DOHH2 (cell line): ENCODE measurements at regions not wholly inside any gene's neighbourhood (a gene's known extent, or its start where the extent isn't known, plus 50 kb on each side); places are given as distances from the start of the nearest gene placed in this dataset.

ENCODE experiments used
- H3F3A ChIP-seq: fragments of 200-600 bp; sonication (generic), shearing (Covaris generic); 2 replicates; pipeline ENCODE4 v1.6.0; 2016; ENCODE audit warnings: antibody characterized with exemption, mild to moderate bottlenecking; ENCODE audit not compliant: control insufficient read depth, insufficient read depth
- H3K27ac ChIP-seq: fragments of 200-600 bp; sonication (generic); 2 replicates; pipeline ENCODE4 v1.5.1; 2014; ENCODE audit warnings: low read depth, mild to moderate bottlenecking, low read length, moderate library complexity
- H3K27me3 ChIP-seq: fragments of 200-600 bp; sonication (generic); 2 replicates; pipeline ENCODE4 v1.6.1; 2014; ENCODE audit warnings: mild to moderate bottlenecking, low read length, mixed read lengths; ENCODE audit not compliant: control insufficient read depth
- H3K36me3 ChIP-seq: fragments of 200-600 bp; sonication (generic); 2 replicates; pipeline ENCODE4 v1.6.1; 2014; ENCODE audit warnings: mild to moderate bottlenecking, low read length, moderate library complexity, mixed read lengths; ENCODE audit not compliant: control insufficient read depth
- H3K4me1 ChIP-seq: fragments of 200-600 bp; sonication (generic); 2 replicates; pipeline ENCODE4 v1.6.1; 2014; ENCODE audit warnings: mild to moderate bottlenecking, low read length, mixed read lengths; ENCODE audit not compliant: control insufficient read depth
- H3K4me2 ChIP-seq: fragments of 200-600 bp; sonication (generic); 2 replicates; pipeline ENCODE4 v1.6.0; 2014; ENCODE audit warnings: mild to moderate bottlenecking, low read length, moderate library complexity
- H3K4me3 ChIP-seq: fragments of 200-600 bp; sonication (generic); 2 replicates; pipeline ENCODE4 v1.5.1; 2014; ENCODE audit warnings: mild to moderate bottlenecking, low read length, mixed read lengths
- H3K79me2 ChIP-seq: fragments of 200-600 bp; sonication (generic); 2 replicates; pipeline ENCODE4 v1.6.1; 2014; ENCODE audit warnings: mild to moderate bottlenecking, low read length, mixed read lengths; ENCODE audit not compliant: control insufficient read depth
- H3K9me2 ChIP-seq: fragments of 200-600 bp; sonication (generic); replicated peaks from 2 replicates; pipeline ENCODE4 v1.6.1; 2014; ENCODE audit warnings: mild to moderate bottlenecking, low read length, mixed read lengths; ENCODE audit not compliant: control insufficient read depth
- H3K9me3 ChIP-seq: fragments of 200-600 bp; sonication (generic); 2 replicates; pipeline ENCODE4 v1.6.1; 2014; ENCODE audit warnings: antibody characterized with exemption, low read length, mixed read lengths; ENCODE audit not compliant: control insufficient read depth, insufficient read depth
- H4K20me1 ChIP-seq: fragments of 200-600 bp; sonication (generic); 2 replicates; pipeline ENCODE4 v1.6.0; 2014; ENCODE audit warnings: low read depth, mild to moderate bottlenecking, antibody characterized with exemption, low read length, moderate library complexity; ENCODE audit not compliant: control insufficient read depth, insufficient read depth
- EZH2phosphoT487 ChIP-seq: fragments of 200-600 bp; sonication (generic); IDR thresholded peaks from 2 replicates; pipeline ENCODE4 v1.6.1; 2017; ENCODE audit warnings: borderline replicate concordance, mild to moderate bottlenecking, antibody characterized with exemption, low read length, moderate library complexity, mixed read lengths
- TF ChIP-seq, protein P1 (sequence below): fragments of 200-600 bp; sonication (generic); IDR thresholded peaks from one replicate; pipeline ENCODE4 v1.5.1; 2014; ENCODE audit warnings: antibody characterized with exemption, mild to moderate bottlenecking, low read depth, low read length; ENCODE audit not compliant: poor library complexity, severe bottlenecking

- Histone ChIP-seq H3K27ac (no peak overlapping the region), H3K9me3 (no peaks in the 10 kb centered on the region), H4K20me1 (no peaks in the 10 kb centered on the region), H3K4me1 (no peaks in the 10 kb centered on the region), H3K79me2 (no peaks in the 10 kb centered on the region), H3K27me3 (no peaks in the 10 kb centered on the region), H3K4me3 (no peak overlapping the region), H3K9me2 (no peaks in the 10 kb centered on the region), H3K4me2 (no peak overlapping the region), H3F3A (no peaks in the 10 kb centered on the region), H3K36me3 (no peaks in the 10 kb centered on the region)
- TF ChIP-seq, protein P1, sequence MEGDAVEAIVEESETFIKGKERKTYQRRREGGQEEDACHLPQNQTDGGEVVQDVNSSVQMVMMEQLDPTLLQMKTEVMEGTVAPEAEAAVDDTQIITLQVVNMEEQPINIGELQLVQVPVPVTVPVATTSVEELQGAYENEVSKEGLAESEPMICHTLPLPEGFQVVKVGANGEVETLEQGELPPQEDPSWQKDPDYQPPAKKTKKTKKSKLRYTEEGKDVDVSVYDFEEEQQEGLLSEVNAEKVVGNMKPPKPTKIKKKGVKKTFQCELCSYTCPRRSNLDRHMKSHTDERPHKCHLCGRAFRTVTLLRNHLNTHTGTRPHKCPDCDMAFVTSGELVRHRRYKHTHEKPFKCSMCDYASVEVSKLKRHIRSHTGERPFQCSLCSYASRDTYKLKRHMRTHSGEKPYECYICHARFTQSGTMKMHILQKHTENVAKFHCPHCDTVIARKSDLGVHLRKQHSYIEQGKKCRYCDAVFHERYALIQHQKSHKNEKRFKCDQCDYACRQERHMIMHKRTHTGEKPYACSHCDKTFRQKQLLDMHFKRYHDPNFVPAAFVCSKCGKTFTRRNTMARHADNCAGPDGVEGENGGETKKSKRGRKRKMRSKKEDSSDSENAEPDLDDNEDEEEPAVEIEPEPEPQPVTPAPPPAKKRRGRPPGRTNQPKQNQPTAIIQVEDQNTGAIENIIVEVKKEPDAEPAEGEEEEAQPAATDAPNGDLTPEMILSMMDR, result no peak
- TF ChIP-seq EZH2phosphoT487, result no peak
Measured at GRCh38 chr11:37394236-37394870, 796.3 kb upstream of the RAG2 start.

DNA sequence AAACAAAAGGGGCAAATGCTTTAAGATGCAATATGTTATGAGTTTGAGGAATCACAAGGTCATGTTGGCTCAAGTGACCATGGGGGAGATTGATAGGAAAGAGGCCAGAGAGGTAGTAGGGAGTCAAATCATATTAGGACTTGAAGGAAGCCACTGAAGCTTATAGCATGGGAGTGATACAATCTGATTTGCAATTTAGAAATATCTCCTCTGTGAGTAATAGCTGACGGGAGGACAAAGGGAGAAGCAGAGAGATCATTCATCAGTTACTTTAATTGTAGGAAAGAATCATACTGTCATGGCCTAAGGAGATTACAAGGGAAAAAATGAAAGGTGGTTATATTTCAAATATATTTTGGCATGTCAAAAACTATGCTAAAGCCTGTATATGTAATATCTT, 793.6 kb upstream of the RAG2 start:
- Histone ChIP-seq H3K27ac (no peak overlapping the region), H3K4me3 (no peak overlapping the region), H3K9me3 (no peaks in the 10 kb centered on the region), H3F3A (no peaks in the 10 kb centered on the region), H3K4me2 (no peak overlapping the region), H3K36me3 (no peaks in the 10 kb centered on the region), H3K27me3 (no peaks in the 10 kb centered on the region), H4K20me1 (no peaks in the 10 kb centered on the region), H3K9me2 (no peaks in the 10 kb centered on the region), H3K4me1 (no peaks in the 10 kb centered on the region), H3K79me2 (no peaks in the 10 kb centered on the region)
- no peak for TF ChIP-seq EZH2phosphoT487
- TF ChIP-seq, protein P1, result no peak

DNA sequence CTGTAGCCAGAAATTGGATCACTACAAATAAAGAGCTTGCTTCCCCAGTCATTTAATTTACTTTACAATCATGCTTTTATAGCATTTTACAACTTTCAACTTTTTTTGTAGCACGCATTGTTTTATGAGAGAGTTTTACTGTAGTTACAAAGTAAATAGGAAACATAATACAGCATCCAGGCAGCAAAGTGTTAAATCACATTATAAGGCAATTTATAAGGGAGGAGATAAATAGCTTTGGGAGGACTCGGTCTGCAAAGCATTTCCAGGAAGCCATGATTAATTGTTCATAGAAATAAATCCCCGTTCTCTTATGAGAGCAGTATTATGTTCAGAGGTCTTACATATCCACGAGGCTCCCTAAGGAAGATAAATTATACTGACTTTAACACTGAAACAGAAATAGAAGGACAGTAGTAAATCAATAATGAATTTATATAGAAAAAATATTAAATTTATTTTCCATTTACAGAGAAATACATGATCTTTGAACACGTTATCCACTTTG, 792.6 kb upstream of the RAG2 start:
- Histone ChIP-seq H3K27ac (no peak overlapping the region), H3K9me2 (no peaks in the 10 kb centered on the region), H3K4me3 (no peak overlapping the region), H4K20me1 (no peaks in the 10 kb centered on the region), H3K27me3 (no peaks in the 10 kb centered on the region), H3K4me1 (no peaks in the 10 kb centered on the region), H3K36me3 (no peaks in the 10 kb centered on the region), H3K79me2 (no peaks in the 10 kb centered on the region), H3K4me2 (no peak overlapping the region), H3F3A (no peaks in the 10 kb centered on the region), H3K9me3 (no peaks in the 10 kb centered on the region)
- TF ChIP-seq, protein P1, result no peak
- TF ChIP-seq EZH2phosphoT487, result no peak
